ENCODE measurements at regions not wholly inside any gene's neighbourhood (a gene's known extent, or its start where the extent isn't known, plus 50 kb on each side); places are given as distances from the start of the nearest gene placed in this dataset.

GRCh38 chr5:18091142-18091541 is 456.9 kb downstream of the TAF11L14 start:
- Histone ChIP-seq H3K4me1 (no peaks in the 10 kb centered on the region), H3K9me3 (no peaks in the 10 kb centered on the region), H3K36me3 (replicated peaks) (no peaks in the 10 kb centered on the region), H3K4me3 (no peak overlapping the region), H3K27me3 (ENCODE audit: low read depth) (no peaks in the 10 kb centered on the region)
- no peak for DNase-seq (ENCODE audit: low spot score in 2 of 2)
- in situ Hi-C loops (cut with MboI; ENCODE audit: low sequenced_read_pairs): no loop called here

- no peaks in the 10 kb centered on the region for H3K4me1 ChIP-seq
- no peaks in the 10 kb centered on the region for H3K27me3 ChIP-seq (ENCODE audit: low read depth)
- no peaks in the 10 kb centered on the region for H3K9me3 ChIP-seq
- no peak for DNase-seq (ENCODE audit: low spot score in 2 of 2)
- in situ Hi-C loops (cut with MboI; ENCODE audit: low sequenced_read_pairs): no loop called here
- no peaks in the 10 kb centered on the region for H3K36me3 ChIP-seq (replicated peaks)
- no peak overlapping the region for H3K4me3 ChIP-seq
These were observed 457.5 kb downstream of the TAF11L14 start for GRCh38 chr5:18091758-18092157.

- Histone ChIP-seq H3K4me3 (no peak overlapping the region), H3K9me3 (no peaks in the 10 kb centered on the region; the same call in 1 of the 2 replicates), H3K4me1 (no peaks in the 10 kb centered on the region), H3K36me3 (replicated peaks) (no peaks in the 10 kb centered on the region), H3K27me3 (ENCODE audit: low read depth) (no peaks in the 10 kb centered on the region)
- in situ Hi-C loops (cut with MboI; ENCODE audit: low sequenced_read_pairs): no loop called here
- no peak for DNase-seq (ENCODE audit: low spot score in 2 of 2)
These were observed 460.8 kb downstream of the TAF11L14 start for GRCh38 chr5:18095061-18095460.

- in situ Hi-C loops (cut with MboI; ENCODE audit: low sequenced_read_pairs): no loop called here
- DNase-seq (ENCODE audit: low spot score in 2 of 2): no peak
- Histone ChIP-seq H3K9me3 (no peaks in the 10 kb centered on the region; the same call in 1 of the 2 replicates), H3K36me3 (replicated peaks) (no peaks in the 10 kb centered on the region), H3K27me3 (ENCODE audit: low read depth) (no peaks in the 10 kb centered on the region), H3K4me1 (no peaks in the 10 kb centered on the region), H3K4me3 (no peak overlapping the region)
These were observed 463.6 kb downstream of the TAF11L14 start for GRCh38 chr5:18097817-18098216.

GRCh38 chr5:18098691-18099090 is 464.4 kb downstream of the TAF11L14 start:
- in situ Hi-C loops (cut with MboI; ENCODE audit: low sequenced_read_pairs): no loop called here
- no peaks in the 10 kb centered on the region for H3K27me3 ChIP-seq (ENCODE audit: low read depth)
- no peaks in the 10 kb centered on the region; the same call in 1 of the 2 replicates for H3K9me3 ChIP-seq
- no peaks in the 10 kb centered on the region for H3K36me3 ChIP-seq (replicated peaks)
- no peak overlapping the region for H3K4me3 ChIP-seq
- H3K4me1 ChIP-seq: no peaks in the 10 kb centered on the region
- DNase-seq (ENCODE audit: low spot score in 2 of 2): no peak

- no peak overlapping the region for H3K4me3 ChIP-seq
- DNase-seq (ENCODE audit: low spot score in 2 of 2): no peak
- no peaks in the 10 kb centered on the region for H3K36me3 ChIP-seq (replicated peaks)
- in situ Hi-C loops (cut with MboI; ENCODE audit: low sequenced_read_pairs): no loop called here
- H3K27me3 ChIP-seq (ENCODE audit: low read depth): no peaks in the 10 kb centered on the region
- no peaks in the 10 kb centered on the region; the same call in 1 of the 2 replicates for H3K9me3 ChIP-seq
- H3K4me1 ChIP-seq: no peaks in the 10 kb centered on the region
These were observed 465.0 kb downstream of the TAF11L14 start for GRCh38 chr5:18099261-18099660.

GRCh38 chr5:18101532-18101931 is 467.3 kb downstream of the TAF11L14 start:
- H3K36me3 ChIP-seq (replicated peaks): no peaks in the 10 kb centered on the region
- no peaks in the 10 kb centered on the region for H3K4me1 ChIP-seq
- in situ Hi-C loops (cut with MboI; ENCODE audit: low sequenced_read_pairs): no loop called here
- H3K4me3 ChIP-seq: no peak overlapping the region
- no peaks in the 10 kb centered on the region for H3K27me3 ChIP-seq (ENCODE audit: low read depth)
- H3K9me3 ChIP-seq: no peaks in the 10 kb centered on the region; the same call in 1 of the 2 replicates
- DNase-seq (ENCODE audit: low spot score in 2 of 2): no peak

GRCh38 chr5:18102733-18103132 is 468.5 kb downstream of the TAF11L14 start:
- no peak for DNase-seq (ENCODE audit: low spot score in 2 of 2)
- H3K36me3 ChIP-seq (replicated peaks): no peaks in the 10 kb centered on the region
- H3K4me1 ChIP-seq: no peaks in the 10 kb centered on the region
- H3K9me3 ChIP-seq: no peaks in the 10 kb centered on the region; the same call in 1 of the 2 replicates
- H3K4me3 ChIP-seq: no peak overlapping the region
- in situ Hi-C loops (cut with MboI; ENCODE audit: low sequenced_read_pairs): no loop called here
- no peaks in the 10 kb centered on the region for H3K27me3 ChIP-seq (ENCODE audit: low read depth)

GRCh38 chr5:18105449-18105848 is 471.2 kb downstream of the TAF11L14 start:
- Histone ChIP-seq H3K4me3 (no peak overlapping the region), H3K4me1 (no peaks in the 10 kb centered on the region), H3K36me3 (replicated peaks) (no peaks in the 10 kb centered on the region), H3K9me3 (no peaks in the 10 kb centered on the region), H3K27me3 (ENCODE audit: low read depth) (no peaks in the 10 kb centered on the region)
- no peak for DNase-seq (ENCODE audit: low spot score in 2 of 2)
- in situ Hi-C loops (cut with MboI; ENCODE audit: low sequenced_read_pairs): no loop called here

GRCh38 chr5:18111906-18112465 is 477.7 kb downstream of the TAF11L14 start:
- Histone ChIP-seq H3K4me3 (no peak overlapping the region), H3K27me3 (ENCODE audit: low read depth) (no peaks in the 10 kb centered on the region), H3K36me3 (replicated peaks) (no peaks in the 10 kb centered on the region), H3K4me1 (no peaks in the 10 kb centered on the region), H3K9me3 (no peaks in the 10 kb centered on the region)
- in situ Hi-C loops (cut with MboI; ENCODE audit: low sequenced_read_pairs): no loop called here
- DNase-seq (ENCODE audit: low spot score in 2 of 2): no peak

- no peaks in the 10 kb centered on the region for H3K27me3 ChIP-seq (ENCODE audit: low read depth)
- H3K4me3 ChIP-seq: no peak overlapping the region
- H3K36me3 ChIP-seq (replicated peaks): no peaks in the 10 kb centered on the region
- no peaks in the 10 kb centered on the region for H3K4me1 ChIP-seq
- no peaks in the 10 kb centered on the region for H3K9me3 ChIP-seq
- in situ Hi-C loops (cut with MboI; ENCODE audit: low sequenced_read_pairs): no loop called here
- no peak for DNase-seq (ENCODE audit: low spot score in 2 of 2)
These were observed 479.5 kb downstream of the TAF11L14 start for GRCh38 chr5:18113721-18114120.

- Histone ChIP-seq H3K9me3 (no peaks in the 10 kb centered on the region), H3K27me3 (ENCODE audit: low read depth) (no peaks in the 10 kb centered on the region), H3K4me1 (no peaks in the 10 kb centered on the region), H3K4me3 (no peak overlapping the region), H3K36me3 (replicated peaks) (no peaks in the 10 kb centered on the region)
- in situ Hi-C loops (cut with MboI; ENCODE audit: low sequenced_read_pairs): no loop called here
- DNase-seq (ENCODE audit: low spot score in 2 of 2): no peak
These were observed 480.0 kb downstream of the TAF11L14 start for GRCh38 chr5:18114151-18114757.

GRCh38 chr5:18117968-18118367 is 483.7 kb downstream of the TAF11L14 start:
- DNase-seq (ENCODE audit: low spot score in 2 of 2): no peak
- Histone ChIP-seq H3K4me1 (no peaks in the 10 kb centered on the region), H3K9me3 (no peaks in the 10 kb centered on the region), H3K36me3 (replicated peaks) (no peaks in the 10 kb centered on the region), H3K27me3 (ENCODE audit: low read depth) (no peaks in the 10 kb centered on the region), H3K4me3 (no peak overlapping the region)
- in situ Hi-C loops (cut with MboI; ENCODE audit: low sequenced_read_pairs): no loop called here

- in situ Hi-C loops (cut with MboI; ENCODE audit: low sequenced_read_pairs): no loop called here
- Histone ChIP-seq H3K36me3 (replicated peaks) (no peaks in the 10 kb centered on the region), H3K27me3 (ENCODE audit: low read depth) (no peaks in the 10 kb centered on the region), H3K9me3 (no peaks in the 10 kb centered on the region), H3K4me3 (no peak overlapping the region), H3K4me1 (no peaks in the 10 kb centered on the region)
- DNase-seq (ENCODE audit: low spot score in 2 of 2): no peak
These were observed 485.0 kb downstream of the TAF11L14 start for GRCh38 chr5:18119156-18119785.

Data from HAP-1 (cell line).